Prostate gland (tissue), 2 donors: ENCODE measurements at regions not wholly inside any gene's neighbourhood (a gene's known extent, or its start where the extent isn't known, plus 50 kb on each side); places are given as distances from the start of the nearest gene placed in this dataset.

Experiments used
- DNase-seq: peaks from one replicate; pipeline ENCODE4 v3.0.0-alpha.2; 2019; ENCODE audit warnings: low spot score
- H3K27ac ChIP-seq, 2 donors: fragments of 200-600 bp; sonication (generic); 2 replicates each; pipeline ENCODE4 v1.5.1; 2017 to 2019
- H3K27me3 ChIP-seq: fragments of 200-600 bp; sonication (generic); replicated peaks from 2 replicates; pipeline ENCODE4 v1.5.1; 2019; ENCODE audit not compliant: insufficient read depth
- H3K36me3 ChIP-seq, 2 donors: fragments of 200-600 bp; sonication (generic); 1 replicate in 1 of 2; 2 replicates in 1 of 2; pipeline versions ENCODE4 v1.5.1 to v1.8.1; 2017 to 2019
- H3K4me1 ChIP-seq: fragments of 200-600 bp; sonication (generic); replicated peaks from 2 replicates; pipeline ENCODE4 v1.5.1; 2019
- H3K4me3 ChIP-seq, 2 donors: fragments of 200-600 bp; sonication (generic); 2 replicates each; pipeline ENCODE4 v1.5.1; 2017 to 2019
- H3K9me3 ChIP-seq: fragments of 200-600 bp; sonication (generic); 2 replicates; pipeline ENCODE4 v1.5.1; 2017
- CTCF ChIP-seq, 4 experiments: fragments of 200-600 bp in 2 of 4; fragments of 450-650 bp in 2 of 4; sonication (generic) in 2 of 4; IDR thresholded peaks; 1 replicate in 3 of 4; 2 replicates in 1 of 4; pipeline ENCODE4 v1.5.1; 2016 to 2019; ENCODE audit warnings: antibody characterized with exemption in 4 of 4, mild to moderate bottlenecking in 2 of 4, moderate library complexity in 2 of 4
- POLR2A ChIP-seq: fragments of 450-650 bp; IDR thresholded peaks from one replicate; pipeline ENCODE4 v1.6.1; 2016; ENCODE audit warnings: antibody characterized with exemption, mild to moderate bottlenecking
- POLR2AphosphoS5 ChIP-seq: sonication (generic); formaldehyde crosslinking; IDR thresholded peaks from one replicate; pipeline ENCODE4 v1.6.1; 2017; ENCODE audit warnings: antibody characterized with exemption
- WGBS: methylation state at CpG from one replicate; pipeline ENCODE4 v1.1.5; 2018; 5-methylcytosine and 5-hydroxymethylcytosine counted together
- intact Hi-C: fragments of 100-400 bp; cut with DNase I; formaldehyde crosslinking; loops from one replicate; pipeline ENCODE4 v1.14.2; 2022

GRCh38 chr6:95837890-95838289 is 177.9 kb upstream of the FUT9 start:
- Histone ChIP-seq H3K27me3 (no peaks in the 10 kb centered on the region), H3K4me3 (no peak overlapping the region), H3K4me1 (no peaks in the 10 kb centered on the region), H3K36me3 (no peaks in the 10 kb centered on the region), H3K9me3 (no peaks in the 10 kb centered on the region), H3K27ac (no peak overlapping the region)
- TF ChIP-seq POLR2AphosphoS5: no peak
- TF ChIP-seq CTCF (IDR thresholded peaks at IDR 0.05): no peak
- no peak for TF ChIP-seq POLR2A
- no peak for DNase-seq
- intact Hi-C loops: no loop called here

- no peak overlapping the region for H3K4me3 ChIP-seq
- intact Hi-C loops: no loop called here
- H3K9me3 ChIP-seq: no peaks in the 10 kb centered on the region
- no peaks in the 10 kb centered on the region for H3K36me3 ChIP-seq
- no peak for DNase-seq
- H3K27me3 ChIP-seq: no peaks in the 10 kb centered on the region
- no peaks in the 10 kb centered on the region for H3K4me1 ChIP-seq
- no peak for TF ChIP-seq CTCF (IDR thresholded peaks at IDR 0.05)
- TF ChIP-seq POLR2A: no peak
- no peak for TF ChIP-seq POLR2AphosphoS5
- no peak overlapping the region for H3K27ac ChIP-seq
Observed at GRCh38 chr6:95841560-95841959, 174.2 kb upstream of the FUT9 start.

GRCh38 chr6:95846652-95847051 is 169.1 kb upstream of the FUT9 start:
- no peaks in the 10 kb centered on the region for H3K36me3 ChIP-seq
- H3K4me1 ChIP-seq: no peaks in the 10 kb centered on the region
- intact Hi-C loops: no loop called here
- no peak for DNase-seq
- no peak overlapping the region for H3K27ac ChIP-seq
- no peak for TF ChIP-seq POLR2A
- TF ChIP-seq CTCF (IDR thresholded peaks at IDR 0.05): no peak
- TF ChIP-seq POLR2AphosphoS5: no peak
- no peak overlapping the region for H3K4me3 ChIP-seq
- no peaks in the 10 kb centered on the region for H3K27me3 ChIP-seq
- WGBS: 73% methylated on average over 2 of the region's 2 CpGs
- H3K9me3 ChIP-seq: no peaks in the 10 kb centered on the region

- DNase-seq: no peak
- no peaks in the 10 kb centered on the region for H3K36me3 ChIP-seq
Observed at GRCh38 chr6:95847061-95847460, 168.7 kb upstream of the FUT9 start.

GRCh38 chr6:95848717-95849116 is 167.1 kb upstream of the FUT9 start:
- Histone ChIP-seq H3K4me1 (no peaks in the 10 kb centered on the region), H3K27ac (no peak overlapping the region), H3K36me3 (no peaks in the 10 kb centered on the region), H3K27me3 (no peaks in the 10 kb centered on the region), H3K9me3 (no peaks in the 10 kb centered on the region), H3K4me3 (no peak overlapping the region)
- intact Hi-C loops: no loop called here
- 43% methylated on average over 8 of the region's 8 CpGs for WGBS
- DNase-seq: no peak
- TF ChIP-seq POLR2A (no peak), POLR2AphosphoS5 (no peak)

More at GRCh38 chr6:95847061-95847460, 168.7 kb upstream of the FUT9 start:
- intact Hi-C loops: no loop called here
- Histone ChIP-seq H3K4me3 (no peak overlapping the region), H3K27ac (no peak overlapping the region), H3K27me3 (no peaks in the 10 kb centered on the region), H3K4me1 (no peaks in the 10 kb centered on the region), H3K9me3 (no peaks in the 10 kb centered on the region)
- WGBS: 65% methylated on average over 3 of the region's 3 CpGs
- TF ChIP-seq CTCF (IDR thresholded peaks at IDR 0.05) (no peak), POLR2AphosphoS5 (no peak), POLR2A (no peak)
